ENCODE measurements at regions not wholly inside any gene's neighbourhood (a gene's known extent, or its start where the extent isn't known, plus 50 kb on each side); places are given as distances from the start of the nearest gene placed in this dataset.

DNA sequence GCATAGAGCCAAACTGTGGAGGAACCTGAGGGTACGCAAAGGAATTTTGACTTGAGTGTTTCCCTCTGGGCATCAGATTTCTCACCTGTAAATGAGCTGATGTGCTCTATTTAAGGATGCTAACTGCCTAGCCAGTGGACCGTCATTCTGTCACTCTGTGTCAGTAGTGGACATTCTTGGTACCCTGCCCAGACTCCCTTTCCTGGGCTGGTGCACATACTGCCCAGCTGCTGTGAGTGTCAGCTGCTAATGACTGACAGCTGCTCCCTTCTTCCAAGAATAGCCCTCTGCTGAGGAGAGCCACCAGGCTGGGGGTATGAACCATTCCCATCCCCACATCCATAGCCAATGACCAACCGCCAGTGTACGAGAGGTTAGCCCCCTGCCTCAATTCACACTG, 193.1 kb upstream of the DAB1 start:
- TF ChIP-seq, protein P1, sequence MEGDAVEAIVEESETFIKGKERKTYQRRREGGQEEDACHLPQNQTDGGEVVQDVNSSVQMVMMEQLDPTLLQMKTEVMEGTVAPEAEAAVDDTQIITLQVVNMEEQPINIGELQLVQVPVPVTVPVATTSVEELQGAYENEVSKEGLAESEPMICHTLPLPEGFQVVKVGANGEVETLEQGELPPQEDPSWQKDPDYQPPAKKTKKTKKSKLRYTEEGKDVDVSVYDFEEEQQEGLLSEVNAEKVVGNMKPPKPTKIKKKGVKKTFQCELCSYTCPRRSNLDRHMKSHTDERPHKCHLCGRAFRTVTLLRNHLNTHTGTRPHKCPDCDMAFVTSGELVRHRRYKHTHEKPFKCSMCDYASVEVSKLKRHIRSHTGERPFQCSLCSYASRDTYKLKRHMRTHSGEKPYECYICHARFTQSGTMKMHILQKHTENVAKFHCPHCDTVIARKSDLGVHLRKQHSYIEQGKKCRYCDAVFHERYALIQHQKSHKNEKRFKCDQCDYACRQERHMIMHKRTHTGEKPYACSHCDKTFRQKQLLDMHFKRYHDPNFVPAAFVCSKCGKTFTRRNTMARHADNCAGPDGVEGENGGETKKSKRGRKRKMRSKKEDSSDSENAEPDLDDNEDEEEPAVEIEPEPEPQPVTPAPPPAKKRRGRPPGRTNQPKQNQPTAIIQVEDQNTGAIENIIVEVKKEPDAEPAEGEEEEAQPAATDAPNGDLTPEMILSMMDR (IDR thresholded peaks at IDR 0.05), result no peak
- no peak for TF ChIP-seq EZH2 (IDR thresholded peaks at IDR 0.05; ENCODE audit: borderline replicate concordance, insufficient read depth, low read depth, low read length, poor library complexity, severe bottlenecking)
